GM12892 (cell line): ENCODE measurements at regions not wholly inside any gene's neighbourhood (a gene's known extent, or its start where the extent isn't known, plus 50 kb on each side); places are given as distances from the start of the nearest gene placed in this dataset.

ENCODE experiments used
- DNase-seq: peaks from one replicate; pipeline ENCODE4 v3.0.0; 2011; ENCODE audit not compliant: insufficient read length
- FAIRE-seq: peaks from 2 replicates; lab custom pipeline; 2011; peaks lifted over from hg19 to GRCh38; lab: Jason Lieb, UNC
- POLR2A ChIP-seq: IDR thresholded peaks from 2 replicates; pipeline ENCODE4 v1.6.1; 2011; ENCODE audit warnings: low read depth, low read length, control low read depth
- POLR2AphosphoS5 ChIP-seq: IDR thresholded peaks from 2 replicates; pipeline ENCODE4 v1.6.1; 2011; ENCODE audit warnings: low read depth, low read length, control low read depth
- TAF1 ChIP-seq: IDR thresholded peaks from 2 replicates; pipeline ENCODE4 v1.6.1; 2011; ENCODE audit warnings: low read depth, mild to moderate bottlenecking, control low read depth, low read length, borderline replicate concordance

DNA sequence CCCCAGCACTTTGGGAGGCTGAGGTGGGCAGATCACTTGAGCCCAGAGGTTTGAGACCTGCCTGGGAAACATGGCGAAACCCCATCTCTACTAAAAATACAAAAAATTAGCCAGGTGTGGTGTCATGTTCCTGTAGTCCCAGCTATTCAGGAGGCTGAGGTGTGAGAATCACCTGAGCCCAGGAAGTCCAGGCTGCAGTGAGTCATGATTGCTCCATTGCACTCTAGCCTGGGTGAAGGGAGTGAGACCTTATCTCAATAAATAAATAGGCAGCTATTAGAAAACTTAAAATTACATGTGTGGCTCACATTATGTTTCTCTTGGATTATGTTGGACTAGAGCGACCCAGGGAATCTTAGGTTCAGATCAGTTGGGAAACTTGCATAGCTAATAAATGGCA lies 69.7 kb downstream of the RPLP1 start:
- TF ChIP-seq POLR2AphosphoS5 (no peak), TAF1 (no peak), POLR2A (no peak)
- DNase-seq (no peak), FAIRE-seq (no peak)

- TF ChIP-seq POLR2AphosphoS5, result no peak
- FAIRE-seq (peak; percentile 53), DNase-seq (peak; percentile 38)
Measured at GRCh38 chr15:69523010-69524001, 70.7 kb downstream of the RPLP1 start.

DNA sequence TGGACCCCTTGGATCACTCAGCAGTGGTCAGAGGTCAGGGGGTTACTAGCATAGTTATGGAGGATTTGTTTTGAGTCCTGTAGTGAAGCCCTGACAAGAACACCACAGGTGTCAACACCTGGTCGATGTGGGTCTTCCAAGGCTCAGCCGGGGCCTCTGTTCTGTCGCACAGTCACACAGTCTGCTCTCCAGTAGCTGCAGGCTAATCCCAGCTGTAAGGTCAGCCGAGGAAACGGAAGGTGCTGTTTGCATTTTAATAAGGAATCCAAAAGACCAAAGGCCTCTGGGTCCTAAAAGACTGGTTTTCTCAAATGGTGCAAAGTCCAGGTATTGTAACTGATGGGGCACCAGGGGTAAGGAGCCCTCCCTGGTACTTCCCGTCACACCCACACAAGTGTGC lies 71.7 kb downstream of the RPLP1 start:
- FAIRE-seq, result no peak
- DNase-seq, result no peak
- TF ChIP-seq POLR2AphosphoS5 (no peak), TAF1 (no peak), POLR2A (no peak)

DNA sequence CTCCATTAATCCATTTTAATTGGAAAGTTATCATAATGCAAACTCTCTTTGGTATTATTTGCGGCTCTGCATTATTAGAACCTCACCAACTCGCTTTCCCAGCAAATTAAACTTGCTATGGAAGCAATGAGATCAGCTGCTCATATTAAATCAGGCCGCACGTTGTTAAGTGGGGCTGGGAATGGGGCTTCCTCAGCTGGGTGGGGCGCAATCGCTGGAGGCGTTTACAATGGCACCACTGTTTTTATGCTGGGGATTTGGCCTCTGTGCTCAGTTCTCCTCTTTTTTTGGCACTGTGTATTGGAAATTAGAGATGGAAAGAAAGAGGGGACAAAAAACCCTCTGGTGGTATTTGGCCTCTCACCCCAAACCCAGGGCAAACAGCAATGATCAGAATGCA lies 72.2 kb downstream of the RPLP1 start:
- no peak for DNase-seq
- TF ChIP-seq POLR2A (no peak), TAF1 (no peak), POLR2AphosphoS5 (no peak)
- FAIRE-seq, result no peak

GRCh38 chr15:69525543-69525942 lies 72.9 kb downstream of the RPLP1 start:
- no peak for TF ChIP-seq TAF1
- no peak for TF ChIP-seq POLR2AphosphoS5
- no peak for TF ChIP-seq POLR2A
- FAIRE-seq (no peak), DNase-seq (no peak)

GRCh38 chr15:69526081-69527061 lies 73.8 kb downstream of the RPLP1 start:
- DNase-seq, result no peak
- TF ChIP-seq POLR2AphosphoS5 (no peak), TAF1 (no peak), POLR2A (no peak)
- no peak for FAIRE-seq

GRCh38 chr15:69529141-69529540 lies 76.5 kb downstream of the RPLP1 start:
- DNase-seq, result no peak
- TF ChIP-seq TAF1, result no peak
- no peak for TF ChIP-seq POLR2AphosphoS5
- no peak for TF ChIP-seq POLR2A
- no peak for FAIRE-seq

DNA sequence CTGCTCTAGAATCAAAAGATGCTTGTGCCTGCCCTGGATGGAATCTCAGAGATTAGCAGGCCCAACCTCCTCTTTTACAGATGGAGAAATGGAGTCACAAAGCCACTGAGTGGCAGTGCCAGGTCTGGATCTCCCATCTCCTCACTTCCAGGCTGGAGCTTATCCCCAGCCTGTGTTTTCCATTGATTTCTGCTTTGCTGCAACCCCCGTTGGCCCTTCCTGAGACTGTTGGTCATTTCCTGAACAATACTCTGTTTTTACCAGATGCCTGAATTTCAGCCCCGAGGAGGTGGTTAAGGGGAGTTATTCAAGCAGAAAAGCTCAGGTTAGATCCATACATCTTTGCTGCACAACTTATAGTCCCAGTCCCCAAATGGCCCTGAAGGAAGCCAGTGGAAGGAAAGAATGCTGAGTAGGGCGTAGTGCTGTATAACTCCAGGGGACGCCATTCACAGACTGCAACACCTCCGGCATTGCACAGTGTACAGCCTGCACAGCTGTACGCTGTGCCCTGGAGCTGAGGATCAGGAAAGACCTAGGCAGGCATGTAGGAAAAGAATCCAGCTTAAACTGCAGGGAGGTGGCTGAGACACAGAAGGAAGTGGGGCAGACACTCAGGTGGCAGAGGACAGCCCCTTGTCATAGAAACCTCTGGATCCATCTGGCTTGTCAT lies 77.5 kb downstream of the RPLP1 start:
- DNase-seq (no peak), FAIRE-seq (peak; percentile 9)
- TF ChIP-seq POLR2AphosphoS5 (no peak), POLR2A (no peak), TAF1 (no peak)

DNA sequence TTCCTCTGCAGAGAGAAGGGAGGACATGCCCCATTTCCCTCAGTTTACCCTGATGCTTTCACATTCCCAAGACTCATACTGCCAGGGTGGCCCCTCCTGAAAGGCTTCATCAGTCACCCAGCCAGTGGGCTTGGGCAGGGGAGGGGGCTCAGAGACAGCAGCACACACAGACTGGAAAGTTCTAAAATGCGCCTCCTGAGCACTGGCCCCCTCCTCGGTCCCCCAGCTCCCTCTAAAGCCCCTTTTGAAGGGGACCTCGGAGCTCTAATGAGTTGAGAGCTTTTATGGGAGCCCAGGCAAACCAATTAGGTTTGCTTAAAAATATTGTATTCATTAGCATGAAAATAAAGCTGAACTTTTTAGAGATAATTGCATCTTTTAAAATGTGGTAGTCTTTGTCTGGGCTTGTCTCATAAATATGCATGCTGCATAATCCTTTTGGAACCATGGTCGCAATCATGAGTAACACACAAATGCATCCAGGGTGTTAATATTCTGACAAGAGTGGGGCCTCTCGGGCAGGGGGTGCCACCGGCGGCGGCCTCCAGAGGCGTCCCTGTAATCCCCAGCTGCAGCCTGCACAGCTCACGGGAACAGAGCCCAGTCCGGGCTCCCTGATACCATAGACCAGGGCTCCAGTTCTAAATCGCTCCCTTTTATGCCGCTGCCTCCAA lies 78.5 kb downstream of the RPLP1 start:
- no peak for TF ChIP-seq TAF1
- no peak for DNase-seq
- FAIRE-seq, result no peak

- no peak for FAIRE-seq
Measured at GRCh38 chr15:69531665-69532027, 79.0 kb downstream of the RPLP1 start.

More at GRCh38 chr15:69531665-69532027, 79.0 kb downstream of the RPLP1 start:
- no peak for DNase-seq
- no peak for TF ChIP-seq TAF1
- TF ChIP-seq POLR2AphosphoS5, result no peak
- TF ChIP-seq POLR2A, result no peak
